ENCODE measurements at regions not wholly inside any gene's neighbourhood (a gene's known extent, or its start where the extent isn't known, plus 50 kb on each side); places are given as distances from the start of the nearest gene placed in this dataset.
"Not testable (repeated sequence)": the region's sequence is repeated elsewhere in the genome, so short reads cannot be mapped to it uniquely, and the experiment has no call there.

DNA sequence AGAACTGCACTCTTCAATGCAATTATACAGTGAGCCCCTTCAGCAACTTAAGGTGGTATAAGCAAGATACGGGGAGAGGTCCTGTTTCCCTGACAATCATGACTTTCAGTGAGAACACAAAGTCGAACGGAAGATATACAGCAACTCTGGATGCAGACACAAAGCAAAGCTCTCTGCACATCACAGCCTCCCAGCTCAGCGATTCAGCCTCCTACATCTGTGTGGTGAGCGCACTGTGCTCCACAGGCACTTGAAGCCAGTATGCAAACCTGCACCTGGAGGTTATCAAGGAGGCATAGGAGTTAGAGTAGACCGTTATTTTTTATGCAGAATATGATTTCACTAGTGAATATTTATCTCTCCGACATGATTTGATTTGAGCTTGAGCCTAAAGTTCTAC lies 152.2 kb upstream of the OR4E1 start:
- H3K4me1 ChIP-seq (ENCODE audit: control insufficient read depth, low read depth, low read length) = no peaks in the 10 kb centered on the region
- H3K9ac ChIP-seq (ENCODE audit: low read length) = no peak overlapping the region
- no peaks in the 10 kb centered on the region for H3K9me3 ChIP-seq (ENCODE audit: control insufficient read depth, low read depth, low read length)
- H3K27ac ChIP-seq (ENCODE audit: low read length) = no peak overlapping the region
- no peaks in the 10 kb centered on the region for H3K36me3 ChIP-seq (ENCODE audit: control insufficient read depth, low read depth, low read length)
- no peaks in the 10 kb centered on the region for H3K27me3 ChIP-seq (ENCODE audit: control insufficient read depth, insufficient read depth, low read length)
- no peak overlapping the region for H3K4me3 ChIP-seq (ENCODE audit: low read length)

- H3K36me3 ChIP-seq (ENCODE audit: control insufficient read depth, low read depth, low read length) = no peaks in the 10 kb centered on the region
- H3K27ac ChIP-seq (ENCODE audit: low read length) = no peak overlapping the region
- no peak overlapping the region for H3K9ac ChIP-seq (ENCODE audit: low read length)
- H3K27me3 ChIP-seq (ENCODE audit: control insufficient read depth, insufficient read depth, low read length) = no peaks in the 10 kb centered on the region
- H3K9me3 ChIP-seq (ENCODE audit: control insufficient read depth, low read depth, low read length) = no peaks in the 10 kb centered on the region
- H3K4me3 ChIP-seq (ENCODE audit: low read length) = no peak overlapping the region
- no peaks in the 10 kb centered on the region for H3K4me1 ChIP-seq (ENCODE audit: control insufficient read depth, low read depth, low read length)
Measured at GRCh38 chr14:21825149-21825743, 151.6 kb upstream of the OR4E1 start.

DNA sequence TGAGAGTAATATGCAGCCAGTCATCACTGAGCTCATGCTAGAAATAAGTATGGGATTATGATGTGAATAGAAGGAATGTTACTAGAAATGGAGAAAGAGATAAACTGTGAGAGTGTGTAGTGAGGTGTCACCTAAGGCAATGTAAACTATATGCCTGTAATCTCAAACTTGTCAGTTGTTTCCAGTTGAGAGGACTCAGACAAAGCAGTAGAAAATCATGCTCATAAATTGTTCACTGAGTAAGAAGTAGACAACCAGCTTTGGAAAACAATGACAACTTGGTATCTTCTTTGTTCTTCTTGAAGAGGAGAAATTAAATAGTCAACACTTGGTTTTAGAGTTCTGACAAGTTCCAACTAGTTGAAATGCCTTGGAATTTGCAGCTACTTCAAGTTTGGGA lies 148.5 kb upstream of the OR4E1 start:
- H3K4me1 ChIP-seq (ENCODE audit: control insufficient read depth, low read depth, low read length) = no peaks in the 10 kb centered on the region
- H3K4me3 ChIP-seq (ENCODE audit: low read length) = no peak overlapping the region
- H3K27ac ChIP-seq (ENCODE audit: low read length) = no peak overlapping the region
- no peaks in the 10 kb centered on the region for H3K9me3 ChIP-seq (ENCODE audit: control insufficient read depth, low read depth, low read length)
- no peak overlapping the region for H3K9ac ChIP-seq (ENCODE audit: low read length)
- no peaks in the 10 kb centered on the region for H3K36me3 ChIP-seq (ENCODE audit: control insufficient read depth, low read depth, low read length)
- no peaks in the 10 kb centered on the region for H3K27me3 ChIP-seq (ENCODE audit: control insufficient read depth, insufficient read depth, low read length)

DNA sequence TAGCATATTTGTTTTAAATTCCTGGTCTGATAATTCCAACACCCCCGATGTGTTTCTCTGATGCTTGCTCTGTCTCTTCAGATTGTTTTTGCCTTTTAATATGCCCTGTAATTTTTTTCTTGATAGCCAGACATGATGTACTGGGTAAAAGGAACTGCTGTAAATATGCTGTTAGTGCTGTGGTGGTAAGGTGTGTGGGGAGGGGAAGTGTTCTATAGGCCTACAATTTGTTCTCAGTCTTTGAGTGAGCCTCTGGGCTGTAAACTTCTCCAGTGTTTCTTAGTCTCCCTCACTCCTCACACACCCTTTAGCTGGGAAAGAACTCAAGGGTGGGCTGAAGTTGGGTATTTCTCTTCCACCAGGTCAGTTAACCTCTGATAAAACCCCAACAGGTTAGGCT lies 147.0 kb upstream of the OR4E1 start:
- H3K27ac ChIP-seq (ENCODE audit: low read length) = no peak overlapping the region
- H3K9me3 ChIP-seq (ENCODE audit: control insufficient read depth, low read depth, low read length) = peaks cover 4% of the 10 kb centered on the region
- H3K4me1 ChIP-seq (ENCODE audit: control insufficient read depth, low read depth, low read length) = no peaks in the 10 kb centered on the region
- H3K4me3 ChIP-seq (ENCODE audit: low read length) = no peak overlapping the region
- no peaks in the 10 kb centered on the region for H3K27me3 ChIP-seq (ENCODE audit: control insufficient read depth, insufficient read depth, low read length)
- H3K9ac ChIP-seq (ENCODE audit: low read length) = no peak overlapping the region
- no peaks in the 10 kb centered on the region for H3K36me3 ChIP-seq (ENCODE audit: control insufficient read depth, low read depth, low read length)

- not testable (repeated sequence) for H3K9ac ChIP-seq (ENCODE audit: low read length); H3K4me1 ChIP-seq (ENCODE audit: control insufficient read depth, low read depth, low read length); H3K27ac ChIP-seq (ENCODE audit: low read length); H3K36me3 ChIP-seq (ENCODE audit: control insufficient read depth, low read depth, low read length); H3K27me3 ChIP-seq (ENCODE audit: control insufficient read depth, insufficient read depth, low read length); H3K4me3 ChIP-seq (ENCODE audit: low read length); H3K9me3 ChIP-seq (ENCODE audit: control insufficient read depth, low read depth, low read length)
Measured at GRCh38 chr14:21819891-21820290, 146.3 kb upstream of the OR4E1 start.

GRCh38 chr14:21817010-21817409 lies 143.4 kb upstream of the OR4E1 start:
- H3K9me3 ChIP-seq (ENCODE audit: control insufficient read depth, low read depth, low read length); H3K27me3 ChIP-seq (ENCODE audit: control insufficient read depth, insufficient read depth, low read length); H3K4me1 ChIP-seq (ENCODE audit: control insufficient read depth, low read depth, low read length); H3K9ac ChIP-seq (ENCODE audit: low read length); H3K36me3 ChIP-seq (ENCODE audit: control insufficient read depth, low read depth, low read length); H3K27ac ChIP-seq (ENCODE audit: low read length); H3K4me3 ChIP-seq (ENCODE audit: low read length): not testable (repeated sequence)

DNA sequence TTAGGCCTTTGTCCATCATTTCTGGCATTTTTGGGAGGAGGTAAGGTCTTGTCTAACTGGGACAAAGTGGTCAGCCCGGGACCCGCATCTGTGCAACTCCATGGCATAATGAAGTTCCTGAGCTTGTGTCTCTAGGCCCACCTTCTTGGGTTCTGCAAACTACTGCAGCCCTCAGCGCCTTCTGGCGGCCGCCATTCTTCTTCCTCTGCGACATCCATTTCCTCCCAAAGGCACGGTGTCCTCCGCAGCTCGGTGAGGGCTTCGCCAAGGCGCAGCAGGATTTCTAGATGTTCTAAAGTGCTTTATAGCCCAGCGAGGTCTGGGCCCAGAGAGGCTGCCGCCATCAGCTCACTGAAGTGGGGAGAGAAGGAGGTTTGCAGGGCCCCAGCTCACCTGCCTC lies 134.4 kb upstream of the OR4E1 start:
- H3K9ac ChIP-seq (ENCODE audit: low read length) = no peak overlapping the region
- H3K27me3 ChIP-seq (ENCODE audit: control insufficient read depth, insufficient read depth, low read length) = no peaks in the 10 kb centered on the region
- no peaks in the 10 kb centered on the region for H3K9me3 ChIP-seq (ENCODE audit: control insufficient read depth, low read depth, low read length)
- H3K4me3 ChIP-seq (ENCODE audit: low read length) = no peak overlapping the region
- no peaks in the 10 kb centered on the region for H3K36me3 ChIP-seq (ENCODE audit: control insufficient read depth, low read depth, low read length)
- H3K4me1 ChIP-seq (ENCODE audit: control insufficient read depth, low read depth, low read length) = no peaks in the 10 kb centered on the region
- no peak overlapping the region for H3K27ac ChIP-seq (ENCODE audit: low read length)

DNA sequence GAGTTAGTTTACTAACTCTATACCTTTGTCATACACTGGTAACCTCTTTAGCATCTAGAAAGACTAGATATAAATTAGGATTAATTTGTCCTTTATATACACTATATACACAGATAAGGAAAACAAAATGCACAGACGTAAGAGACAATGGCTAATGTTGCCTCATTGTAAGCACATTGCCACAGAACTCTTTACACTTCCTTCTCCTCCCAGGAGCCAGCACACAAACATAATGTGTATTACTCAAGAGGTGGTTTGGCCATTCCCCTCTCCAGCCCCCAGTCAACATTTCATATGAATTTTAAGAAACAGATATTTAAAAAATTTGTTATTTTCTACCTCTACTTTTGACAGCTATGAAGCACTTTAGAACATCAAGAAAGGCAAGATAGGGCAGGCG lies 131.4 kb upstream of the OR4E1 start:
- Histone ChIP-seq H3K9me3 (ENCODE audit: control insufficient read depth, low read depth, low read length) (no peaks in the 10 kb centered on the region), H3K4me3 (ENCODE audit: low read length) (no peak overlapping the region), H3K36me3 (ENCODE audit: control insufficient read depth, low read depth, low read length) (no peaks in the 10 kb centered on the region), H3K27me3 (ENCODE audit: control insufficient read depth, insufficient read depth, low read length) (no peaks in the 10 kb centered on the region), H3K27ac (ENCODE audit: low read length) (no peak overlapping the region), H3K9ac (ENCODE audit: low read length) (no peak overlapping the region), H3K4me1 (ENCODE audit: control insufficient read depth, low read depth, low read length) (no peaks in the 10 kb centered on the region)

DNA sequence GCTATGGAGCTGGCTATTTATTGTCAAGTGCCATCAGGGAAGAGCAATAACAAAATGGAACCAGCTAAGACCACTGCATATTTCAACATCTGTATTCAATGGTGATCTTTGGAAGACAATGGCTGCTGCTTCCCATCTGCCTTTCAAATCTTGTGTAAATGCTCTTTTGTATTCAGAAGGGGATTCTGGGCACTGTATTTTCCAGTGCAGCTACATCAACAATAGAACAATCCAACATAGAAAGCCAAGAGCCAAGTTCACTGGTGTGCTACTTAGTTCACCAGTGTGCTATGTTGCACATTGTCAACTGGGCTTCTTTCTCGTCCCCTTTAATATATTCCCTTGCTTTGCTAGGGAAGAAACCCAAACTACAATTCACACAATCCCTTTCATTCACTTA lies 128.8 kb upstream of the OR4E1 start:
- no peaks in the 10 kb centered on the region for H3K9me3 ChIP-seq (ENCODE audit: control insufficient read depth, low read depth, low read length)
- H3K27me3 ChIP-seq (ENCODE audit: control insufficient read depth, insufficient read depth, low read length) = no peaks in the 10 kb centered on the region
- no peak overlapping the region for H3K9ac ChIP-seq (ENCODE audit: low read length)
- no peaks in the 10 kb centered on the region for H3K36me3 ChIP-seq (ENCODE audit: control insufficient read depth, low read depth, low read length)
- no peak overlapping the region for H3K27ac ChIP-seq (ENCODE audit: low read length)
- H3K4me1 ChIP-seq (ENCODE audit: control insufficient read depth, low read depth, low read length) = no peaks in the 10 kb centered on the region
- no peak overlapping the region for H3K4me3 ChIP-seq (ENCODE audit: low read length)

GRCh38 chr14:21796916-21797315 lies 123.3 kb upstream of the OR4E1 start:
- Histone ChIP-seq H3K4me3 (ENCODE audit: low read length) (no peak overlapping the region), H3K9me3 (ENCODE audit: control insufficient read depth, low read depth, low read length) (no peaks in the 10 kb centered on the region), H3K27ac (ENCODE audit: low read length) (no peak overlapping the region), H3K36me3 (ENCODE audit: control insufficient read depth, low read depth, low read length) (no peaks in the 10 kb centered on the region), H3K9ac (ENCODE audit: low read length) (no peak overlapping the region), H3K4me1 (ENCODE audit: control insufficient read depth, low read depth, low read length) (no peaks in the 10 kb centered on the region), H3K27me3 (ENCODE audit: control insufficient read depth, insufficient read depth, low read length) (no peaks in the 10 kb centered on the region)

- Histone ChIP-seq H3K4me3 (ENCODE audit: low read length) (no peak overlapping the region), H3K9me3 (ENCODE audit: control insufficient read depth, low read depth, low read length) (no peaks in the 10 kb centered on the region), H3K9ac (ENCODE audit: low read length) (no peak overlapping the region), H3K4me1 (ENCODE audit: control insufficient read depth, low read depth, low read length) (no peaks in the 10 kb centered on the region), H3K27ac (ENCODE audit: low read length) (no peak overlapping the region), H3K27me3 (ENCODE audit: control insufficient read depth, insufficient read depth, low read length) (no peaks in the 10 kb centered on the region), H3K36me3 (ENCODE audit: control insufficient read depth, low read depth, low read length) (no peaks in the 10 kb centered on the region)
Measured at GRCh38 chr14:21795456-21795855, 121.8 kb upstream of the OR4E1 start.

DNA sequence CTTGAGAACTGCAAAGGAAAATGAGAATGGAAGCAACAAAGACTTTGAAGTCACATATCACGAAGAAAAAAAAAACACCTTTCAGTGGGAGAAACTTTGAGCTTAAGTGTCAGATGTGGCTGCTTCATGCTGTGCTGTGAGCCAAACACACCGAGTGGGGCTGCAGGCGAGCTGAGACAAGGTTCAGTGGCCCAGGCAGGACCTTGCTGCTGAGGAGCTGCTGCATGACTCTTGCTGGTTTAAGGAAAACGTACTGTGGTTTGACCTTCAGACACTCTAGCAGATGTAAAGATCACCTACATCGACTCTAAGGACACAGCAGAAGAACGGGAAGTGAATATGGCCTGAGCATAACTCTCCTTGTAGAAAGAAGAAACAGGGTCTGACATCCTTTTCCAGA lies 118.1 kb upstream of the OR4E1 start:
- H3K27me3 ChIP-seq (ENCODE audit: control insufficient read depth, insufficient read depth, low read length) = no peaks in the 10 kb centered on the region
- no peaks in the 10 kb centered on the region for H3K9me3 ChIP-seq (ENCODE audit: control insufficient read depth, low read depth, low read length)
- no peaks in the 10 kb centered on the region for H3K36me3 ChIP-seq (ENCODE audit: control insufficient read depth, low read depth, low read length)
- no peak overlapping the region for H3K9ac ChIP-seq (ENCODE audit: low read length)
- no peak overlapping the region for H3K4me3 ChIP-seq (ENCODE audit: low read length)
- H3K27ac ChIP-seq (ENCODE audit: low read length) = no peak overlapping the region
- no peaks in the 10 kb centered on the region for H3K4me1 ChIP-seq (ENCODE audit: control insufficient read depth, low read depth, low read length)

Measured in iPS-18a (cell line).